ENCODE measurements at regions not wholly inside any gene's neighbourhood (a gene's known extent, or its start where the extent isn't known, plus 50 kb on each side); places are given as distances from the start of the nearest gene placed in this dataset.

GRCh38 chr15:45743426-45744235, 108.8 kb downstream of the SQOR start:
- DNase-seq (ENCODE audit: low spot score): no peak

- DNase-seq (ENCODE audit: low spot score): no peak
Measured at GRCh38 chr15:45744236-45744589, 109.4 kb downstream of the SQOR start.

GRCh38 chr15:45747426-45747825, 112.6 kb downstream of the SQOR start:
- DNase-seq (ENCODE audit: low spot score): no peak

GRCh38 chr15:45751629-45752028, 116.8 kb downstream of the SQOR start:
- no peak for DNase-seq (ENCODE audit: low spot score)

- DNase-seq (ENCODE audit: low spot score): no peak
Measured at GRCh38 chr15:45759936-45760335, 125.1 kb downstream of the SQOR start.

GRCh38 chr15:45762726-45763125, 127.9 kb downstream of the SQOR start:
- no peak for DNase-seq (ENCODE audit: low spot score)

- no peak for DNase-seq (ENCODE audit: low spot score)
Measured at GRCh38 chr15:45763170-45763869, 128.5 kb downstream of the SQOR start.

GRCh38 chr15:45773149-45773548, 138.3 kb downstream of the SQOR start:
- DNase-seq (ENCODE audit: low spot score): no peak

- no peak for DNase-seq (ENCODE audit: low spot score)
Measured at GRCh38 chr15:45776772-45777171, 141.9 kb downstream of the SQOR start.

- DNase-seq (ENCODE audit: low spot score): no peak
Measured at GRCh38 chr15:45777781-45778180, 143.0 kb downstream of the SQOR start.

- no peak for DNase-seq (ENCODE audit: low spot score)
Measured at GRCh38 chr15:45780352-45780751, 145.5 kb downstream of the SQOR start.

GRCh38 chr15:45784656-45785055, 149.8 kb downstream of the SQOR start:
- no peak for DNase-seq (ENCODE audit: low spot score)

- no peak for DNase-seq (ENCODE audit: low spot score)
Measured at GRCh38 chr15:45785897-45786296, 151.1 kb downstream of the SQOR start.

- DNase-seq (ENCODE audit: low spot score): peak; percentile 18
Measured at GRCh38 chr15:45790325-45790943, 155.6 kb downstream of the SQOR start.

- no peak for DNase-seq (ENCODE audit: low spot score)
Measured at GRCh38 chr15:45794304-45794703, 159.5 kb downstream of the SQOR start.

GRCh38 chr15:45794712-45795439, 160.0 kb downstream of the SQOR start:
- DNase-seq (ENCODE audit: low spot score): no peak

GRCh38 chr15:45795440-45796069, 160.7 kb downstream of the SQOR start:
- no peak for DNase-seq (ENCODE audit: low spot score)

- no peak for DNase-seq (ENCODE audit: low spot score)
Measured at GRCh38 chr15:45796433-45796832, 161.6 kb downstream of the SQOR start.

GRCh38 chr15:45799508-45799907, 164.7 kb downstream of the SQOR start:
- DNase-seq (ENCODE audit: low spot score): no peak

GRCh38 chr15:45801543-45801942, 166.7 kb downstream of the SQOR start:
- DNase-seq (ENCODE audit: low spot score): no peak

- DNase-seq (ENCODE audit: low spot score): no peak
Measured at GRCh38 chr15:45802140-45802539, 167.3 kb downstream of the SQOR start.

GRCh38 chr15:45804028-45804427, 169.2 kb downstream of the SQOR start:
- no peak for DNase-seq (ENCODE audit: low spot score)

Measured in AG08396 (cell line).